NCI-H2029 (cell line): ENCODE measurements at regions not wholly inside any gene's neighbourhood (a gene's known extent, or its start where the extent isn't known, plus 50 kb on each side); places are given as distances from the start of the nearest gene placed in this dataset.

Experiments used
- DNase-seq: peaks from one replicate; lab custom pipeline; 2025; lab: John Stamatoyannopoulos, UW

DNA sequence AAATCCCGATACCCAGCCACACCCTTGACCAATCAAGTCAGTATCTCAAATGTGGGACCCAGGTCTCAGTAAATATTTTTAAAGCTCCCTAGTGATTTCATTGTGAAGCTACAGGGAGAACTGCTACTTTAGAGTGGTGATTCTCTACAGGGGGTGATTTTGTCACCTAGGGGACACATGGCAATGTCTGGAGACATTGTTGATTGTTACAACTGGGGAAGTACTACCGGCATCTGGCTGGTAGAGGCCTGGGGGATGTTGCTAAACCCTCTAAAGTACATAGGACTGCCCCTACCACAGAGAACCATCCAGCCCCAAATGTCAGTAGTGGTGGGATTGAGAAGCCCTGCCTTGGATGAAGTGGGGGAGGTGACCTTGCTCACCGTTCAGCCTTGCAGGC, 152.9 kb downstream of the RPS24 start:
- no peak for DNase-seq

DNA sequence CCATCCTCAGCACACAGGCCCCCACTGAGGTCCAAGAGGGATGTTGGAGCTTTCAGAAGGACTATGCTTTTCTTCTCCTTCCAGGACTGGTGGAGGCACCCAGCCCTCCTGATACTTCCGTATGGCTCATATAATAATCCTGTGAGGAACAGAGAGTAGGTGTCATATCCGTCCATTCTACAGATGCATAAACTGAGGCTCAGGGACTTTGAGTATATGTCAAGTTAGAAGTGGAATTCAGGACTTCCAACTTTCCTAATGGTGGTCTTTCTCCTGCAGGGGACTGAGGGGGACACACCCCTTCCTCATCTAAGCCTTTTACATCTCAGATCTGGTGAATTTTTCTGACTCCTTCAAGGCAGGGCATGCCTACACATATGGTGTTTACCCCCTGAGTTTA, 153.7 kb downstream of the RPS24 start:
- DNase-seq: no peak

DNA sequence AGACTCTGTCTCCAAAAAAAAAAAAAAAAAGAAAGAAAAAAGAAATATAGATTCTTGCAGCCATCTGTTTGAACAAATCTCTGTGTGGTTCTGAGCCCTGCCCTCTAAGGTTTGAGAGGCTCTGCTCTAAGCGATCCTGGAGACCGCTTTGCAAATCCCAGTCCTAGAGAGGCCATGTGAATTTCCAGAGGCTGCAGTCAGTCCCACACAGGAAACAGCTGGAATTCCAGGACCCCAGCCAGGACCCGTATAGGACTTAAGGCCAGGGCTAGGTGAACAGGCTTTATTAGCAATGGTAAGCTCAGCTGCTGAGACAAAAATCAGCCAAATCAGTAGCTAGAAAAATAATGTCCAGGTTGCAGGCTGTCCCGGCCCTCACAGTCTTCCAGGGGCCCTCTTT, 154.8 kb downstream of the RPS24 start:
- DNase-seq: no peak

DNA sequence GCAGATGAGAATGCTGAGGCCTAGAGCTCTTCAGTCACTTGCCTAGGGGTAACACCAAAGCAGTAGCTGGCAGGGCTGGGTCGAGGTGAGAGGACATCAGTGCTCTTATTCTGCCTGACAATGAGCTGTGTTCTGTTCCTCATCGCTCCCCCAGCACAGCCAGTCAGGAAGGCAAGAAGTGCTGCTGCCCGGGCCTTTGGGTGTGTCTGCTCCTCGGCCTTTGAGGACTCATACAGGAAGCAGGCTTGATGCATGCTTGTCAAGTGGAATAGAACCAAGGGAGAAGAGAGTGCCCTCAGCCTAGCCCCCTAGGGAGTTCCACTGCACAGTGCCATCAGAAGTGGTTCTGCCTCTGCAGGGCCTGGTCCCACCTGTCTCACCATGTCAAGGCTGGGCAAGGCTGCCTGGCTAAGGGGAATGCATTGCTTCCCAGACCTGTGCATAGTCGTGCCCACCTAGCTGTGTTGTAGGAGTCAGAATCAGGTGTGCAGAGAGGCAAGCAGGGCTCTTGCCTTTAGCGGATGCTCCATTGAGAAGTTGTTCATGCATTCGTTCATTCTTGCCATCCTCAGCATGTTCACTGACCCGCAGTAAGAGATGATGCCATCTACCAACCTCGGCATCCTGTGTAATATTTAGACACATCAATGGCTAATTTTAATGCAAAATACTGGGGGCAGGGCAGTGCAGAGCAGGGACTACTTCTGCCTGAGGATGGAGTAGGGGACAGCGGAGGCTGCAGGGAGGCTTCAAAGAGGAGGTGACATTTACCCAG, 156.6 kb downstream of the RPS24 start:
- DNase-seq: no peak

DNA sequence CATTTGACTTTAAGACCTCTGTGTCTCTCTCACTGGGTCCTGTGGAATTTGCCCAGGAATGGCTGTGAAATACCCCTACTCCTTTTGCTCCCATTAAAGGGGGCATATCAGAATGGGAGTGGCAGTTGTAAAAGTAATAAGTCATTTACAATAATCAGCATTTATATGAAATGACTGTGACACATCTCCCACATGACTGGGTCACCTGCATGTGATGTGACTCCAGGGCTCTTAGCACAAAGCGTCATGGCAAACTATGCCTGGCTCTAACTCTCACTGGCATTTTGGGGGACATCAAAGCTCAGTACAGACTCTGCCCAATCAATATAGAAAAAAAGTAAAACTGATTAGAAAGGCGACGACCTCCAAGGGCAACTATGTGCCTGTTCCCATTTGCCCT, 157.6 kb downstream of the RPS24 start:
- no peak for DNase-seq

DNA sequence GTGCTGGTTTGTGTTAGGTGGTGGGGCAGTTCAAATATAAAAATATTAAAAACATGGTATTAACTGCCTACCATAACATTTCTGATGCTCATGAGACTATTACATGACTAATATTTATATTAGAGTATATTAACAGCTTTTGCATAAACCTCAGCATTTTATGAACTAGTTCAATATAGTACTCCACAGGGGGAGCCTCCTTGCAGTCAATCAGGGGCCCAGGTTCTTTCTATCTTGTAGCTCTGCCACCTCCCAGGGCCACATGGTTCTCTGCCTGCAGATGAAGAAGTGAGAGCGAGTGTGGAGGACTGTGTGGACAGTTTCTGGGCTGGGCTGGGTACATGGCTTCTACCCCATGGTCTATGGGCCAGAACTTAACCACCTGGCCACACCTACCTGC, 159.5 kb downstream of the RPS24 start:
- DNase-seq: no peak

DNA sequence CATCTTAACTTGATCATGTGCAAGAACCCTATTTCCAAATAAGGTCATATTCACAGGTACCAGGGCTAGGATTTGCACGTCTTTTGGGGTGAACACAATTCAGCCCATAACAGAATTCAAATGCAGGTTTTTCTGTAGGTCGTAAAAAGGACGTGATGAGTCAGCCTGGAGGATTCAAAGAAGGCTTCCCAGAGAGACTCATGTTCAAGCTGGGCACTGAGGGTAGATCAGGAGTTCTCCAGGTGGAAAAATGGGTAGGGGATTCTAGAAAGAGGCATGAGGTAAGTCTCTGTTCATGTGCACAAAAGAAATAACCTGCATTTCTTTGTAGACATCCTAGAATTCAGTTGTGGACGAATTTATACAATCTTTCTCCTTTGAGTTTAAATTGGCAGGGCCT, 160.4 kb downstream of the RPS24 start:
- no peak for DNase-seq

DNA sequence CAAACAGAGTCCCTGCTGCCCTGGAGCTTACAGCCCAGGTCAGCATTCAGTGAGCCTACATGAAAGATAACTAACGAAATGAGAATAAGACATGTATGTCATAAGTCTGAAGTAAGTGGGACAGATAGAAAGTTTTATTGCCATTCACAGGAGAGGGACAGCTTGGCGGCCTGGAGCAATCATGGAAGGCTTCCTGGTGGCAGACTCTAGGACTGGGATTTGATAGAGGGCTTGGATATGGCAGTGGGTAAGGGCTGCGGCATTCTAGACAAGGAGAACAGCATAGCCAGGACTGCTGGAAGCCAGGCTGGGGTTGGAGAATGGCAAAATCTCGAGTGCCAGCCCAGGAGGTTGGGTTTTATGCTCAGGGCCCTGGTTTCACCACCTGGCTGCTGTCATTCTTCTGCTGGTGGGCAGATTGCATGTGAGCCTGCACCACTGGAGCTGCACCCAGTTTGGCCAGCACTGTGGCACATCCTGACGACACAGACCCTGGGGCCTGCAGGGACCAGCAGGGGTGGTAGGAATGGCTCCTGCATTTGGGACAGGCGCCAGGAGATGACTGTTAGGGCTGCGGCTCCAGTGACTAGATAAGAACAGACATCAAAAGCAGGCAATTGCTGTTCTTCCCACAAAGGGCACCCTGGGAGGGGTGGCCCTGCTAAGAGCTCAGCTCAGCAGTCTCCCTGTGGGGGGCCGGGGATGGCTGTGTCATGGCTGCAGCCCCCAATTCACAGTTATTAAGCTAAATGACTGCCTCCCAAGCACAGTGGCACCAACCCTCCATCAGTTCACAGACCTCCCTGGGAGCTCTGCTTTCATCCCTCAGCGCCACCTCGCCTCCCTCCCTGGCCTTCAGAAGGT, 161.1 kb downstream of the RPS24 start:
- DNase-seq: no peak

DNA sequence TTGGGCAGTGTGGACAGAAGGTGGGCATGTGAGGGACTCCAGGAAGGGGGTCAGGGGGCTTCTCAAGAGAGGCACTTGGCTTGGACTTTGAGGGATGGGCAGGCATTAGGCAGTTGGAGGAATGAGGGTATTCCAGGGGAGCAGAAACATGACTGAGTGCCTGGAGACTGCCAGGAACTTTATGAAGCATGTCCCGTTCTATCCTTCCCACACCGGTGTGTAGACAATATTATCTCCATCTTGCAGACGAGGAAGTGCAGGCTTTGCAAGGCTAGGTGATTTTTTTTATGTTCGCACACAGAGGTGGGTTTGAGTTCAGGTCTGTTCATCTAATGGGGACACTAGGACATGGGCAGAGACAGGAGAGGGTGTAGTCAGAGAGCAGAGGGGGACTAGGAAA, 162.7 kb downstream of the RPS24 start:
- DNase-seq: no peak

DNA sequence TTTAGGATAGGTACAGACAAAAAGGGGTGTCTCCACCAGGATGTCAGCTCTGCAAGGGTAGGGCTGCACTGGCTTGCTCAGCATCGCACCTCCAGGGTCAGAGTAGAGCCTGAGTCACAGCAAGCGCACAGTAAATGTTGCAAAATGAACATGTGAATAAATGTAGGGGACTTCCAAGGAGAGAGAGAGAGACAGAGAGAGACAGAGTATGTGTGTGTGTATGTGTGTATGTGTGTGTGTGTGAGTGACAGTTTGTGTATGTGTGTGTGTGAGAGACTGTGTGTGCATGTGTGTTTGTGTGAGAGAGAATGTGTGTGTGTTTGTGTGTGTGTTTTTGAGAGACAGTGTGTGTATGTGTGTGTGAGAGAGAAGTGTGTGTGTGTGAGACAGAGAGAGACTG, 163.3 kb downstream of the RPS24 start:
- DNase-seq: no peak

DNA sequence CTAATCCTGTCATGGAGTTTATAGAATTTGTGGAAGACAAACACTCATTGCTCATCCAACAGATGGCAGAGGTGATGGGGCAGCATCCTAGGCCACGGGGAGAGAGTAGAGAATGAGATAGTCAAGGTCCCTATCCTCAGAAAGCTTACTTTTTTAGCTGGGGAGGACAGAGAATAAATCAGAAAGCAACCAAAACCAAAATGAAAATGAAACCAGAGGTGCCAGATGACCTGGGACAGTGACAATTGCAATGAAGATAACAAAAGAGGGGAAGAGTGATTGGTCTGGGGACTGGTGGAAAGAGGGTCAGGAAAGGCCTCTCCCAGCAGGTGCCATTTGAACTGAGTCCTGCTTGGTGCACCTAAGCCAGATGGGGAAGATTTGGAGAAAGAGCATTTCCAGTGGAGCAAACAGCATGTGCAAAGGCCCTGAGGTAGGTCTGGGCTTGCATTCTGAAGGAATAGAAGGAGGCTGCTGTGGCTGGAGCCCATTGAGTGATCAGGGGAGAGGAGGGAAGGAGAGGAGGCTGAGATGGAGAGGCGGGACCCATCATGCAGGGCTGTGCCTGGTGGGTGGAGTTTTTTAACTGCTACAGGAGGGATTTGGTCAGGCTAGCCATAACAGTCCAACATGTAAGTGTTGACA, 164.1 kb downstream of the RPS24 start:
- no peak for DNase-seq

DNA sequence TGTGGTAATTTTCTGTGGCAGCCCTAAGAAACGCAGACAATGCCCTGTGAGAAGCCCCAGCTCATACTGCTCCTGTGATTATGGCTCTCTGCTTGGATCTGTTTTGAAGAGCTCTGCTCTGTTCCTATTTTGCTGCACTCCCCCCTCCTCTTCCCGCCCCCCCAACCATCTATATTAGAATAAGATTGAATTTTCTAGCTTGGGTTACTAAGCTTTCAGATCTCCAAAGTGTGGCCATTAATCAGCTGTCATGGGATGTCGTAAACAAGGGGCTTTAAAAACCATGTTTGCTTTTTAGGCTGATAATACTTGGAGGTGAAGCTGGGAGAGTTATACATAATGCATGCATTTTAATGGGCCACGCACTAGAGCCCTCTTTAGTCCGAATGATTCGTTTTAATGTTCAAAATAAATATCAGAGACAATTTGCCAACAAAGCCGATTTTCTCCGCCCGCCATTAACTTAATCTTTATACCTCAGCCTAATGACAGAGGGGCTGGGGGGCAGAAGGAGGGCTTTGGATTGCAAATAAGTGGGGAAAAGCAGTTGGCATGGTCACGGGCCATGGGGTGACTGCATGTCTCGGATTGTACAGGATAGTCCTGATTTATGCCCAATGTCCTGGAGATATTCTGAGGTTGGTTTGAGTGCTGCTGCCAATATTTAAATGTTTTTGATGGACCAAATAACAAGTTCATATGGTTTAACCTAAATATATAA, 165.5 kb downstream of the RPS24 start:
- DNase-seq: no peak

DNA sequence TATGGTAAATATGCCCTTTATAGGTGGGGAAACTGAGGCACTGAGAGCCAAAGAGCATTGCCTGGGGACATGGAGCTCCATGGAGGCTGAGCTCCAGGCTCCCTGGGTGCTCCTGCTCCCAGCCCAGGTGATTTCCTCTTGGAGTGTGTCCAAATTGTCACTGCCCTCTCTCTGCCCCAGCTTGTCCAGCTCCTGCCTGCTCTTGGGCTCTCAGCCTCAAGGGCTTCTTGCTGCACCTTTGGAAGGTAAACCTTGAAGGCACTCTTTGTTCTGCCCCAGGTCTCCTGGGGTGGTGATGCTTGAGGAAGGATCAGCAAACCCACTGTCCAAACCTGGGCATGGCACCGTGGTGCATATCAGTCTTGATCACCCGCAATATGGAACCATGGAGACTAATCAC, 166.1 kb downstream of the RPS24 start:
- peak; percentile 46 for DNase-seq

DNA sequence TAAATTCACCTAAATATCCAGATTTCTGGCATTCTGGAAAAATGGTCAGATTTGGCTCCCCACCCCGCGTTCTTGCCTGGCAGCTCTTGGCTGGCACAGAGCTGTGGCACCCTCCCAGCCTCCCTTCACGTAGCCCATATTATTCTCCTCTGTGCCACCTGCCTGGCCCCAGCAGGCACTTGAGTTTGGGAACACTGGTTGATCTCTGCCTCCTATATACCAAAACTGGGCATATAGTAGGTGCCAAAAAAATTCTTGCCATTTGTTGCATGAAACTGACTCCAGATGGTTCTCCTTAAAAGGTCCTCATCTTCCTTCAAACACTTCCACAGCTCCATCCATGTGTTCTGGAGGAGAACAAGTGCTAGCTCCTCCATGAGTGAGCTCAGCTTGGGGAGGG, 167.0 kb downstream of the RPS24 start:
- no peak for DNase-seq

DNA sequence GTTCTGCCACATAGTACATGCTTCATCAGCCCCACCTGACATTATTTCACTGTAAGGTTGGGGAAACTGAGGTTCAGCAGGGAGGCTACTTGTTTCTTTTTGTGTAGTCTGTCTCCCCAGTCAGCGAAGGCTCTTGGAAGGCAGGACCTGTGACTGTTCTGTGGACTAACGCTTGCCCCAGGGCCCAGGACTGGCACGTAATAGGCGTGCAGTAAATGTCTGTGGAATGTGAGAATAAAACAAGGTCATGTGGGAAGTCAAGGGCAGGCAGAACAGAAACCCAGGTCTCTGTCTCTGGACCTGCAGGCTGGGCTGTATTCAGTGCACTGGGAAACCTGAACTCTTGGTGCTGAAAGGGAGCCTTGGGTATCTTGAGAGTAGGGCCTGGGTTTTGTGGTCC, 168.7 kb downstream of the RPS24 start:
- no peak for DNase-seq

DNA sequence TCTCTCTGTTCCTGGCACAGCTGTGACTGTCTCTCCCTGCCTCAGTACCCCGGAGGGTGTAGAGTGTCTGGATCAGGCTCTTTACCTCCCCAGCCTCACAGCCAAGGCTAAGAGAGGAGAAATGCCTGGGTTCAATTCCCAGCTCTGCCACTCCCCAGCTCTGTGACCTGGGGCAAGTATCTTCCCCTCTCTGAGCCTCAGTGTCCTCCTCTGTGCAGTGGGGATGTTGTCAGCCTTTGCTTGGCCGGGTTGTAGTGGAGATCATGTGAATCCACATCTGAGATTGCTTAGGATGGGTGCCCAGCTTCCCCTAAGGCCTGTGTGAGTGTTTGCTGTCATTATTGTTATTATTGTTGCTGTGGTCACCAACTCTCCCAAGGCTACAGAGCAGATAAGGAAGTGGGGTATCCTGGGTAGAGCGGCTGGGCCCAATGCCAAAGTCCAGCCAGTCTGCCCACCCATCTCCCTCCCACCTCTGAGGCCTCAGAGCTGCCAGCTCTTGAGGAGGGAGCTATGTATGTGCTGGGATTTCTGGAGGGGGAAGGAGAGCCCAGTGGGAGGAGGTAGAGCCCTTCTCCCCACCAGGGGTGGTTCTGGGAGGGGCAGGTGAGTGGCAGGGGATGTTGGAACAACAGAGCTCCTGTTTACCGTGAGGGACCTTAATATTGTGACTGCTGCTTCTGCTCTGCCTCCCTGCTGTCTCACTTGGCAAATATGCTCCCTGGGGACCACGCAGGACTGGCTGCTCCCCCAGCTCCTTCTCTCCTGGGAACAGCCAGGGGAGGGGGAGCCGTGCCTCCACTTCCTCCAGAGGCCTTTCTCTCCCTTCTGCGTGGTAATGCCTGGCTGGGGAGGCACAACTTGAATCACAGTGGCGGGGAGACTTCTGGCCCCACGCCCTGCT, 170.5 kb downstream of the RPS24 start:
- peak; percentile 41 for DNase-seq

DNA sequence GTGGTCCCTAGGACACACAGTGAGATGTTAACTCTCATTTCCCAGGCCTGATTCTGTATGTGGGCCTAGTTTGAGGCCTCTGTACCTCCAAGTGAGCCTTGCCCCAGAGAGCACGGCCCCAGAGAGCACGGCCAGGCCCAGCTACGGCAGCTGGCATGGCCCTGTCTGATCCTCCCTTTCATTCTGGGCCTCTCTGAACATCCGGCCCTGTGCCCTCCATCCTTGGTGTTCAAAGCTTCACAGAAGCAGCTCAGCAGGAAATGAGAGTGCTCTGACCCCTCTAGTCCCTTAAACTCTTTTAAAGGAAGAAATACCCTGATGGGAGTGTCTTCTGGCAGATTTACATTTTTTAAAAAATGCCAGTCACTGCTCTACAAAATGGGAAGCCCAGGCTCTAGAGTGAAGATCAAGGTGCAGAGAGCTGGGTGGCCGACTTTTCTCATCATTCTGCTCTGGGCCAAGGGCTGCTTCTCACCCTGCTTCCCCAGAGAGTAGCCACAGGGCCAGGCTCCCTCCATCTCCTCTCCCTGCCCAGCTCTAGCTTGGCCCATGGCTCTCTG, 171.9 kb downstream of the RPS24 start:
- DNase-seq: no peak

DNA sequence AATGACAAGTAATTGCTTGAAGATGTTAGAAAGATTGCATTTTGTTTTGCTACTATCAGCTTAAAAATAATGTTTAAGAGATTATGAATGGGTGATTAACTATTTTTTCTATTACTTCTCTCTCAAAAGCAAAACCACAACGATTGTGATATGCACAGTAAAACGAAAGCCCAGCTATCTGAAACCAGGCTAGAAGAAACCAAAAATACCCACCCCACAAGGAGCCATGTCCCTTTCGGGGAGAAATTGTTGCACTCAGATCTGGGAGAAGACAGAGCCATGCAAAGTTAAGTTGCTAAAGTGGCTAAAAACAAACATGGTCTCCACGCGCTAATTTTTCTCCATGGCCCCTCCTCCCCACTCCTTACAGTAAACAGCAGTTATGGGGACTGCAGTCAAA, 173.6 kb downstream of the RPS24 start:
- DNase-seq: no peak

DNA sequence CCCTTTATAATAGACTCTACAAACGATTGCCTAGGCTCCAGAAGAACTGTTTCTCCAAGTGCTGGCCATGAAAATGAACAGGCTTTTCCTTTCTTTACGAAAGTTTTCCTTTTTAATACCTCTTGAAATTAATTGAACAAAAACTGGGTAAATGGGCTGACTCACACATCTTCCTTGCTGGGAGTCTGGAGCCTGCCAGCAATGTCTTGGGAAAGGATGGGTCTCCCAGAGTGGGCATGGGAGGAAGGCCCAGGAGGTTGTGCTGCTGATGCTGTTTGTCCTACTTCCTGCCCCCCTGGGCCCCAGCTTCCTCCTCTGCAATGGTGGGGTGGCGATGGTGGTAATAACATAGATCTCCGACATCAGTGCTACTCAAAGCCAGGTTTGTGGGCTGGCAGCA, 174.1 kb downstream of the RPS24 start:
- no peak for DNase-seq

DNA sequence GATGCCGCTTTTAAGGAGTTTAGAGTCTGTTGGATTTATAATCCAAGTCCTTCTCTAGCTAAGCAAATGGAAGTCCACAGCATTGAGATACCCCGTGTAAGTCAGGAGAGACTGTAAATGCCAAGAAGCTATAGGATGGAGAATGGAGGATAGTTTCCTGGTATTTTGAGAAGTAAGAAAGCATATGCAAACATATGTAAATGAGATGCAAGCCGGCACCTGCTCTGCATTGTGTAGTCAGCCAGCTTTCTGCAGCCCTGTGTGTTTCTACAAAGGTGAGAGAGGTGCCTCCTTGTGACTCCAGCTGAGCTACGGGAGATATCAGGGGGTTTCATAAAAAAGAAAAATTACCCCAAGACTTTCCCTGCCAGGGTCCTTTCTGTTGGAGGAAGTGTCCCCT, 176.3 kb downstream of the RPS24 start:
- no peak for DNase-seq

DNA sequence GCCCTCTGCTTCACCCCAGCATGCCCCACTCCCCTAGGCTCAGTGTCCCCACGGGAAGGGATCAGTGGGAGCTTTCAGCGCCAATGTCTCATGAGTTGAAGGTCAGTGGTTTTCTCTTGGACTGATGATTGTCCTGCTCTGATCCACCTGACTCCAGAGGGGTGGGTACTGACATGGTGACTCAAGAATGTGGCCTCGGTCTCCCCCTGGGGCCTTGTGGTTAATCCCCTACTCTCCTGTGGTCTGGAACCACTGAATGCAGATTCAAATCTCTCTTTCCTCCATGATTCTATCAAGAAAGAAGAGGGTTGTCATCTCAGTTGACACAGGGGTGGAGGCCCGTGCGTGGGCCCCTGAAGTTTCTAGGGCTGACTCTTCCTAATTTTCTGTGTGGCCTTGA, 176.9 kb downstream of the RPS24 start:
- no peak for DNase-seq
